ENCODE measurements at regions not wholly inside any gene's neighbourhood (a gene's known extent, or its start where the extent isn't known, plus 50 kb on each side); places are given as distances from the start of the nearest gene placed in this dataset.

DNA sequence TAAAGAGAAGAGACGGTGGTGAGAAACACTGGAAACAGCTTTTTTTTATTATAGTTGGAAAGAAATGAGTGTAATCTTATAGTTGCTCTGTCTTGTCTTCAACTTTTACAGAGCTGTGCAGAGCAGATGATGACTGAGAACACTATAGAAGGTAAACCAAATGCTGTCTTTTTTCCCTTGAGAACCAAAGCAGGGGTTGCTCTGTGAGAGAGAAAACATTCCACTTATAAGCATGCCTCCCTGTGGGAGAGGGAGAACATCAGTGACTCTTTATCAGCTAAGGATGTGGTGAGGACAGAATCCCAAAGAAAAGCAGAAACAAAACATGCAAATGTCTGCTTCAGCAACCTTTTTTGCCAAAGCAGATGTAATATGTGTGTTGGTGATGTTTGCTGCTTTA is 179.3 kb upstream of the HDDC2 start:
- Histone ChIP-seq H3K36me3 (ENCODE audit: control insufficient read depth in 2 of 2, insufficient read depth in 2 of 2, low read length in 2 of 2) (no peaks in the 10 kb centered on the region), H3K4me3 (ENCODE audit: low read length in 2 of 2) (no peak overlapping the region), H3K9me3 (ENCODE audit: control insufficient read depth in 2 of 2, low read length in 2 of 2) (no peaks in the 10 kb centered on the region), H3K27me3 (ENCODE audit: control insufficient read depth in 2 of 2, insufficient read depth in 2 of 2, low read length in 2 of 2) (no peaks in the 10 kb centered on the region), H3K9ac (ENCODE audit: low read depth in 1 of 2, low read length in 2 of 2) (no peak overlapping the region), H3K4me1 (ENCODE audit: control insufficient read depth in 2 of 2, insufficient read depth in 2 of 2, low read length in 2 of 2) (no peaks in the 10 kb centered on the region), H3K27ac (ENCODE audit: low read depth in 2 of 2, low read length in 2 of 2) (no peak overlapping the region)

GRCh38 chr6:125485757-125486156 is 184.0 kb upstream of the HDDC2 start:
- no peaks in the 10 kb centered on the region for H3K4me1 ChIP-seq (ENCODE audit: control insufficient read depth in 2 of 2, insufficient read depth in 2 of 2, low read length in 2 of 2)
- no peaks in the 10 kb centered on the region for H3K9me3 ChIP-seq (ENCODE audit: control insufficient read depth in 2 of 2, low read length in 2 of 2)
- H3K27ac ChIP-seq (ENCODE audit: low read depth in 2 of 2, low read length in 2 of 2), result no peak overlapping the region
- no peak overlapping the region for H3K9ac ChIP-seq (ENCODE audit: low read depth in 1 of 2, low read length in 2 of 2)
- no peaks in the 10 kb centered on the region for H3K27me3 ChIP-seq (ENCODE audit: control insufficient read depth in 2 of 2, insufficient read depth in 2 of 2, low read length in 2 of 2)
- no peaks in the 10 kb centered on the region for H3K36me3 ChIP-seq (ENCODE audit: control insufficient read depth in 2 of 2, insufficient read depth in 2 of 2, low read length in 2 of 2)
- H3K4me3 ChIP-seq (ENCODE audit: low read length in 2 of 2), result no peak overlapping the region

DNA sequence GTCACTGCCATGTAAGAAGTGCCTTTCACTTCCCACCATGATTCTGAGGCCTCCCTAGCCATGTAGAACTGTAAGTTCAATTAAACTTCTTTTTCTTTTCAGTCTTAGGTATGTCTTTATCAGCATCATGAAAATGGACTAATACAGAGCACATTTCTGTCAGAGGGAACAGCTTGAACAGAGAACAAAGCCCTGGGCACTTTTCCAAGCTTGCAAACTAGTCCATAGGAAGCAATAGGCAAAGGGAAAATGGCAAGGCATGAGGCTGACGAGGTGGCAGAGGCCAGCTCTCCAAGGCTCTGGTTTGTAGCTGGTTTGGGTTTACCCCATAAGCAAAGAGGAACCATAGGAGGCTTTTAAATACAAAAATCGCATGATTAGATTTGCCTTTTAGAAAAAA is 185.1 kb upstream of the HDDC2 start:
- Histone ChIP-seq H3K9ac (ENCODE audit: low read depth in 1 of 2, low read length in 2 of 2) (no peak overlapping the region), H3K27me3 (ENCODE audit: control insufficient read depth in 2 of 2, insufficient read depth in 2 of 2, low read length in 2 of 2) (no peaks in the 10 kb centered on the region), H3K4me1 (ENCODE audit: control insufficient read depth in 2 of 2, insufficient read depth in 2 of 2, low read length in 2 of 2) (no peaks in the 10 kb centered on the region), H3K9me3 (ENCODE audit: control insufficient read depth in 2 of 2, low read length in 2 of 2) (no peaks in the 10 kb centered on the region), H3K4me3 (ENCODE audit: low read length in 2 of 2) (no peak overlapping the region), H3K27ac (ENCODE audit: low read depth in 2 of 2, low read length in 2 of 2) (no peak overlapping the region), H3K36me3 (ENCODE audit: control insufficient read depth in 2 of 2, insufficient read depth in 2 of 2, low read length in 2 of 2) (no peaks in the 10 kb centered on the region)

- H3K9ac ChIP-seq (ENCODE audit: low read depth in 1 of 2, low read length in 2 of 2), result no peak overlapping the region
- no peak overlapping the region for H3K27ac ChIP-seq (ENCODE audit: low read depth in 2 of 2, low read length in 2 of 2)
- no peaks in the 10 kb centered on the region for H3K36me3 ChIP-seq (ENCODE audit: control insufficient read depth in 2 of 2, insufficient read depth in 2 of 2, low read length in 2 of 2)
- H3K27me3 ChIP-seq (ENCODE audit: control insufficient read depth in 2 of 2, insufficient read depth in 2 of 2, low read length in 2 of 2), result no peaks in the 10 kb centered on the region
- no peak overlapping the region for H3K4me3 ChIP-seq (ENCODE audit: low read length in 2 of 2)
- H3K9me3 ChIP-seq (ENCODE audit: control insufficient read depth in 2 of 2, low read length in 2 of 2), result no peaks in the 10 kb centered on the region
- H3K4me1 ChIP-seq (ENCODE audit: control insufficient read depth in 2 of 2, insufficient read depth in 2 of 2, low read length in 2 of 2), result no peaks in the 10 kb centered on the region
Measured at GRCh38 chr6:125489579-125490285, 188.0 kb upstream of the HDDC2 start.

DNA sequence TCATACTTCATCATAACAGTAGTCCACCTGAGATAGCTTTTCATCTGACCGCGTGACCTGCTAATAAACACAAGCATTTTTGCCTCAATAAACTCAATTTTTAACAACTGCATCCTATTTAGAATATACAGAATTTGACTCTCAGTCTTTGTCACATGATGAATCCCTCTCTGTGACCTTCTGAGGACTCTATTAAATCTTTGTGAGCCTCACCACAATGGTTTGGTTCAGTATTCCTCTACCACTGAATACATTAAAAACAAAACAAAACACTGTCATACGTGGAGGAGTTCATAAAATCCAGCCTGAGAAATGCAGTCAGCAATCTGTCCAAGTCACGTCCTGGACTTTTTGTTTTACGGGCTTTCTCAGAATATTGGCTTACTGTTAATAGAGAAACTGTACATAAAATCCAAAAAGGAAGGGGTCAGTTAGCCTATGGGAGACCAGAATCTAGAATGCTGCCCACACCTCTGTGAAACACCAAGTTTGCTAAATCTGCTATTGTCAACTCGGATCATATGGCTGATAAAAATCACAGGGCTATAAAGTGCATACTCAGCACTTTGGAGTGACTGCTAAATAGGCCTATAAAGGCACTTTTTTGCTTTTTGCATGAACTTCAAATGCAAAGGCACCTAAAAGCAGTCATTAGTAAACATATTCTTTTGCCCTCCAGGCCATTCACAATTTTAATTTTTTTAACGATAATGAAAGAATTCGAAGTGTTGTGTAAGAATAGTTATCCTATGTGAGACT is 190.3 kb upstream of the HDDC2 start:
- Histone ChIP-seq H3K9ac (ENCODE audit: low read depth in 1 of 2, low read length in 2 of 2) (no peak overlapping the region), H3K9me3 (ENCODE audit: control insufficient read depth in 2 of 2, low read length in 2 of 2) (no peaks in the 10 kb centered on the region), H3K4me1 (ENCODE audit: control insufficient read depth in 2 of 2, insufficient read depth in 2 of 2, low read length in 2 of 2) (no peaks in the 10 kb centered on the region), H3K36me3 (ENCODE audit: control insufficient read depth in 2 of 2, insufficient read depth in 2 of 2, low read length in 2 of 2) (no peaks in the 10 kb centered on the region), H3K4me3 (ENCODE audit: low read length in 2 of 2) (no peak overlapping the region), H3K27ac (ENCODE audit: low read depth in 2 of 2, low read length in 2 of 2) (no peak overlapping the region), H3K27me3 (ENCODE audit: control insufficient read depth in 2 of 2, insufficient read depth in 2 of 2, low read length in 2 of 2) (no peaks in the 10 kb centered on the region)

DNA sequence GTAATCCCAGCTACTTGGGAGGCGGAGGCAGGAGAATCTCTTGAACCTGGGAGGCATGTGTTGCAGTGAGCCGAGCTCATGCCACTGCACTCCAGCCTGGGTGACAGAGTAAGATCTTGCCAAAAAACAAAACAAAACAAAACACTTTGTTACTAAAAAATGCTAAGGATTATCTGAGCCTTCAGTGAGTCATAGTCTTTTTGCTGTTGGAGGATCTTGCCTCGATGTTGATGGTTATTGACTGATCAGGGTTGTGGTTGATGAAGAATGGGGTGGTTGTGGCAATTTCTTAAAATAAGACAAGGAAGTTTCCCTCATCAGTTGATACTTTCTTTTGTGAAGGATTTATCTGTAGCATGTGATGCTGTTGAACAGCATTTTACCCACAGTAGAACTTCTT is 196.8 kb upstream of the HDDC2 start:
- H3K27ac ChIP-seq (ENCODE audit: low read depth in 2 of 2, low read length in 2 of 2), result no peak overlapping the region
- no peaks in the 10 kb centered on the region for H3K27me3 ChIP-seq (ENCODE audit: control insufficient read depth in 2 of 2, insufficient read depth in 2 of 2, low read length in 2 of 2)
- no peak overlapping the region for H3K4me3 ChIP-seq (ENCODE audit: low read length in 2 of 2)
- H3K4me1 ChIP-seq (ENCODE audit: control insufficient read depth in 2 of 2, insufficient read depth in 2 of 2, low read length in 2 of 2), result no peaks in the 10 kb centered on the region
- H3K9me3 ChIP-seq (ENCODE audit: control insufficient read depth in 2 of 2, low read length in 2 of 2), result no peaks in the 10 kb centered on the region
- H3K9ac ChIP-seq (ENCODE audit: low read depth in 1 of 2, low read length in 2 of 2), result no peak overlapping the region
- H3K36me3 ChIP-seq (ENCODE audit: control insufficient read depth in 2 of 2, insufficient read depth in 2 of 2, low read length in 2 of 2), result no peaks in the 10 kb centered on the region

DNA sequence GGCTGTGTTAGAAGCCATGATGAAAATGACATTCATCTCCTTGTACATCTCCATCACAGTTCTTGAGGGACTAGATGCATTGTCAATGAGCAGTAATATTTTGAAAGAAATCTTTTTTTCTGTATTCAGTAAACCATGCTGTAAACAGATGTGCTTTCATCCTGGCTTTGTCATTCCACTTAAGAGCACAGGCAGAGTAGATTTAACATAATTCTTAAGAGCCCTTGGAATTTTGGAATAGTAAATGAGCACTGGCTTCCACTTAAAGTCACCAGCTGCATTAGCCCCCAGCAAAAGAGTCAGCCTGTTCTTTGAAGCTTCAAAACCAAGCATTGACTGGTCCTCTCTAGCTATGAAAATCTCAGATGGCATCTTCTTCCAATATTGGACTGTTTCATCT is 197.8 kb upstream of the HDDC2 start:
- Histone ChIP-seq H3K36me3 (ENCODE audit: control insufficient read depth in 2 of 2, insufficient read depth in 2 of 2, low read length in 2 of 2) (no peaks in the 10 kb centered on the region), H3K9me3 (ENCODE audit: control insufficient read depth in 2 of 2, low read length in 2 of 2) (no peaks in the 10 kb centered on the region), H3K4me3 (ENCODE audit: low read length in 2 of 2) (no peak overlapping the region), H3K27me3 (ENCODE audit: control insufficient read depth in 2 of 2, insufficient read depth in 2 of 2, low read length in 2 of 2) (no peaks in the 10 kb centered on the region), H3K27ac (ENCODE audit: low read depth in 2 of 2, low read length in 2 of 2) (no peak overlapping the region), H3K9ac (ENCODE audit: low read depth in 1 of 2, low read length in 2 of 2) (no peak overlapping the region), H3K4me1 (ENCODE audit: control insufficient read depth in 2 of 2, insufficient read depth in 2 of 2, low read length in 2 of 2) (no peaks in the 10 kb centered on the region)

DNA sequence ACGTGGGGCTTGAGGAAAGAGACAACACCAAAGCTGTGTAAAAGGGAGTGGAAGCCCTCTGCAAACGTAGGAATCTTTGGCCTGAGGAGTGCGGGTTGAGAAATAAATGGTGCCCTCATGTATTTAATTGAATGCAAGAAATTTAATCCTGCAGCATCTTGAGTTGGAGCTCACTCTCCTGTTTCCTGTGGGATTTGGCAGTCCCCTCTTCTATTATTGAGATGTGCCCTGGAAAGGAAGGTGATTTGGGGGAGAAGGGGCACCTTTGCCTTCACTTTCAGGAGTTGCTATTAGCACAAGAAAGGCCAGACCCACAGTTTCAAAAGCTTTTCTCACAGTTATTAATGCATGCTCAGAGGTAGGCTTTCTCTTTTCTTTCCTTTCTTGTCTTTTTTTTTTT is 201.4 kb upstream of the HDDC2 start:
- H3K4me3 ChIP-seq (ENCODE audit: low read length in 2 of 2), result no peak overlapping the region
- no peak overlapping the region for H3K27ac ChIP-seq (ENCODE audit: low read depth in 2 of 2, low read length in 2 of 2)
- no peaks in the 10 kb centered on the region for H3K36me3 ChIP-seq (ENCODE audit: control insufficient read depth in 2 of 2, insufficient read depth in 2 of 2, low read length in 2 of 2)
- H3K4me1 ChIP-seq (ENCODE audit: control insufficient read depth in 2 of 2, insufficient read depth in 2 of 2, low read length in 2 of 2), result no peaks in the 10 kb centered on the region
- no peaks in the 10 kb centered on the region for H3K9me3 ChIP-seq (ENCODE audit: control insufficient read depth in 2 of 2, low read length in 2 of 2)
- H3K27me3 ChIP-seq (ENCODE audit: control insufficient read depth in 2 of 2, insufficient read depth in 2 of 2, low read length in 2 of 2), result no peaks in the 10 kb centered on the region
- H3K9ac ChIP-seq (ENCODE audit: low read depth in 1 of 2, low read length in 2 of 2), result no peak overlapping the region

DNA sequence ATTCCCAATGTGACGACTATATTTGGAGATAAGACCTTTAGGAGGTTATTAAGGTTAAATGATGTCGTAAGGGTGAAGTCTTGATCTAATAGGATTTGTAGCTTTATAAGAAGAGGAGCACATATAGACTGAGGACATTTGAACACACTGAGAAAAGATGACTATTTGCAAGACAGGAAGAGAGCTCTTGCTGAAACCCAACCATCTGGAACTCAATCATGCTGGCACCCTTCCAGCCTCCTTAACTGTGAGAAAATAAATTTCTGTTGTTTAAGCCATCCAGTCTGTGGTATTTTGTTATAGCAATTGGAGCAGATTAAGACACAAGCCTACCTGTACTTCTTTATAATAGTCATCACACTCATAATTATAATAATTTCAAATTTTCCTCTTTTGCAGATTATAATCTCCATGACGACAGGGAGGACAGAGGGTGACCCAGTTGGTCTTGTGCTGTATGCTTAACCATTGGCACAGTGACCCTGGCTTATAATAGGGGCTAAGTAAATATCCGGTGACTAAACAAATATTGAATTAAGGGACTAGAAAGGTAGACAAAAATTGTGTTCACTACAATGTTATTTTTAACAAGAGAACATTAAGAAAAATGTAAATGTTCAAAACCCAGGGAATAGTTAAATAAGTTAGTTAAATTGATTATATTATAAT is 206.4 kb upstream of the HDDC2 start:
- no peak overlapping the region for H3K4me3 ChIP-seq (ENCODE audit: low read length in 2 of 2)
- H3K9ac ChIP-seq (ENCODE audit: low read depth in 1 of 2, low read length in 2 of 2), result no peak overlapping the region
- H3K27me3 ChIP-seq (ENCODE audit: control insufficient read depth in 2 of 2, insufficient read depth in 2 of 2, low read length in 2 of 2), result no peaks in the 10 kb centered on the region
- no peak overlapping the region for H3K27ac ChIP-seq (ENCODE audit: low read depth in 2 of 2, low read length in 2 of 2)
- H3K9me3 ChIP-seq (ENCODE audit: control insufficient read depth in 2 of 2, low read length in 2 of 2), result no peaks in the 10 kb centered on the region
- no peaks in the 10 kb centered on the region for H3K36me3 ChIP-seq (ENCODE audit: control insufficient read depth in 2 of 2, insufficient read depth in 2 of 2, low read length in 2 of 2)
- no peaks in the 10 kb centered on the region for H3K4me1 ChIP-seq (ENCODE audit: control insufficient read depth in 2 of 2, insufficient read depth in 2 of 2, low read length in 2 of 2)

- no peaks in the 10 kb centered on the region for H3K36me3 ChIP-seq (ENCODE audit: control insufficient read depth in 2 of 2, insufficient read depth in 2 of 2, low read length in 2 of 2)
- no peaks in the 10 kb centered on the region for H3K9me3 ChIP-seq (ENCODE audit: control insufficient read depth in 2 of 2, low read length in 2 of 2)
- no peak overlapping the region for H3K27ac ChIP-seq (ENCODE audit: low read depth in 2 of 2, low read length in 2 of 2)
- no peaks in the 10 kb centered on the region for H3K27me3 ChIP-seq (ENCODE audit: control insufficient read depth in 2 of 2, insufficient read depth in 2 of 2, low read length in 2 of 2)
- no peak overlapping the region for H3K9ac ChIP-seq (ENCODE audit: low read depth in 1 of 2, low read length in 2 of 2)
- no peak overlapping the region for H3K4me3 ChIP-seq (ENCODE audit: low read length in 2 of 2)
- no peaks in the 10 kb centered on the region for H3K4me1 ChIP-seq (ENCODE audit: control insufficient read depth in 2 of 2, insufficient read depth in 2 of 2, low read length in 2 of 2)
Measured at GRCh38 chr6:125508793-125509192, 207.0 kb upstream of the HDDC2 start.

All from mucosa of rectum (tissue), 2 donors.